Panc1 (cell line): ENCODE measurements at regions not wholly inside any gene's neighbourhood (a gene's known extent, or its start where the extent isn't known, plus 50 kb on each side); places are given as distances from the start of the nearest gene placed in this dataset.
"Not testable (repeated sequence)": the region's sequence is repeated elsewhere in the genome, so short reads cannot be mapped to it uniquely, and the experiment has no call there.

Source experiments
- POLR2AphosphoS5 ChIP-seq: IDR thresholded peaks from 2 replicates; pipeline ENCODE4 v1.6.1; 2012; ENCODE audit warnings: mild to moderate bottlenecking, low read depth, low read length, moderate library complexity
- TF ChIP-seq, protein P1 (sequence below): fragments of 450-650 bp; IDR thresholded peaks from 2 replicates; pipeline ENCODE4 v1.5.1; 2017; ENCODE audit warnings: mild to moderate bottlenecking

GRCh38 chr2:89610207-89610926 is 918.9 kb downstream of the RPIA start:
- TF ChIP-seq, protein P1, sequence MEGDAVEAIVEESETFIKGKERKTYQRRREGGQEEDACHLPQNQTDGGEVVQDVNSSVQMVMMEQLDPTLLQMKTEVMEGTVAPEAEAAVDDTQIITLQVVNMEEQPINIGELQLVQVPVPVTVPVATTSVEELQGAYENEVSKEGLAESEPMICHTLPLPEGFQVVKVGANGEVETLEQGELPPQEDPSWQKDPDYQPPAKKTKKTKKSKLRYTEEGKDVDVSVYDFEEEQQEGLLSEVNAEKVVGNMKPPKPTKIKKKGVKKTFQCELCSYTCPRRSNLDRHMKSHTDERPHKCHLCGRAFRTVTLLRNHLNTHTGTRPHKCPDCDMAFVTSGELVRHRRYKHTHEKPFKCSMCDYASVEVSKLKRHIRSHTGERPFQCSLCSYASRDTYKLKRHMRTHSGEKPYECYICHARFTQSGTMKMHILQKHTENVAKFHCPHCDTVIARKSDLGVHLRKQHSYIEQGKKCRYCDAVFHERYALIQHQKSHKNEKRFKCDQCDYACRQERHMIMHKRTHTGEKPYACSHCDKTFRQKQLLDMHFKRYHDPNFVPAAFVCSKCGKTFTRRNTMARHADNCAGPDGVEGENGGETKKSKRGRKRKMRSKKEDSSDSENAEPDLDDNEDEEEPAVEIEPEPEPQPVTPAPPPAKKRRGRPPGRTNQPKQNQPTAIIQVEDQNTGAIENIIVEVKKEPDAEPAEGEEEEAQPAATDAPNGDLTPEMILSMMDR = not testable (repeated sequence)
- not testable (repeated sequence) for TF ChIP-seq POLR2AphosphoS5
